Kidney (tissue), 13 donors: ENCODE measurements at regions not wholly inside any gene's neighbourhood (a gene's known extent, or its start where the extent isn't known, plus 50 kb on each side); places are given as distances from the start of the nearest gene placed in this dataset.

Source experiments
- DNase-seq, 5 donors: peaks; one replicate each; pipeline ENCODE4 v3.0.0-alpha.2; 2013 to 2020
- FAIRE-seq: peaks from 2 replicates; lab custom pipeline; 2012; peaks lifted over from hg19 to GRCh38; lab: Jason Lieb, UNC
- H3K27ac ChIP-seq, 2 donors: one replicate each; pipeline ENCODE4 v1.7.0; 2013; ENCODE audit warnings: low read depth in 2 of 2, low read length in 2 of 2, inconsistent platforms in 1 of 2
- H3K27me3 ChIP-seq: one replicate; pipeline ENCODE4 v1.7.1; 2013; ENCODE audit warnings: low read length, inconsistent platforms; ENCODE audit not compliant: control insufficient read depth, insufficient read depth
- H3K36me3 ChIP-seq, 3 donors: one replicate each; pipeline versions ENCODE4 v1.7.0 to v1.7.1; 2013; ENCODE audit warnings: low read length in 3 of 3, control low read depth in 1 of 3, inconsistent platforms in 1 of 3; ENCODE audit not compliant: insufficient read depth in 3 of 3, control insufficient read depth in 2 of 3
- H3K4me1 ChIP-seq, 3 donors: one replicate each; pipeline versions ENCODE4 v1.7.0 to v1.7.1; 2013; ENCODE audit warnings: low read length in 3 of 3, inconsistent platforms in 1 of 3, low read depth in 1 of 3; ENCODE audit not compliant: control insufficient read depth in 2 of 3, insufficient read depth in 2 of 3
- H3K4me3 ChIP-seq, 3 donors: one replicate each; pipeline versions ENCODE4 v1.7.0 to v1.8.1; 2013; ENCODE audit warnings: low read length in 3 of 3, control low read depth in 1 of 3, inconsistent platforms in 1 of 3
- H3K9ac ChIP-seq, 3 donors: one replicate each; pipeline versions ENCODE4 v1.7.0 to v1.7.1; 2013; ENCODE audit warnings: low read length in 3 of 3, control low read depth in 1 of 3, inconsistent platforms in 1 of 3
- H3K9me3 ChIP-seq, 3 donors: one replicate each; pipeline versions ENCODE4 v1.7.0 to v1.7.1; 2013; ENCODE audit warnings: low read length in 3 of 3, control low read depth in 1 of 3, inconsistent platforms in 1 of 3; ENCODE audit not compliant: control insufficient read depth in 2 of 3, insufficient read depth in 1 of 3
- intact Hi-C: fragments of 100-400 bp; cut with DNase I; formaldehyde crosslinking; loops from one replicate; pipeline ENCODE4 v1.11.1; 2022
- TF ChIP-seq, protein P1 (sequence below): IDR thresholded peaks from 3 replicates; pipeline ENCODE4 v1.5.1; 2012; ENCODE audit warnings: mild to moderate bottlenecking, moderate library complexity, borderline replicate concordance; ENCODE audit not compliant: insufficient read depth; ENCODE audit errors: extremely low read depth
- donor health status: control.
- donor health status: control.
- donor health status: control.
- donor health status: control.
- donor health status: control.
- donor health status: DM: yes; HTN: yes; CAD: no.
- donor health status: Normal renal cell carcinoma (clear cell type).

DNA sequence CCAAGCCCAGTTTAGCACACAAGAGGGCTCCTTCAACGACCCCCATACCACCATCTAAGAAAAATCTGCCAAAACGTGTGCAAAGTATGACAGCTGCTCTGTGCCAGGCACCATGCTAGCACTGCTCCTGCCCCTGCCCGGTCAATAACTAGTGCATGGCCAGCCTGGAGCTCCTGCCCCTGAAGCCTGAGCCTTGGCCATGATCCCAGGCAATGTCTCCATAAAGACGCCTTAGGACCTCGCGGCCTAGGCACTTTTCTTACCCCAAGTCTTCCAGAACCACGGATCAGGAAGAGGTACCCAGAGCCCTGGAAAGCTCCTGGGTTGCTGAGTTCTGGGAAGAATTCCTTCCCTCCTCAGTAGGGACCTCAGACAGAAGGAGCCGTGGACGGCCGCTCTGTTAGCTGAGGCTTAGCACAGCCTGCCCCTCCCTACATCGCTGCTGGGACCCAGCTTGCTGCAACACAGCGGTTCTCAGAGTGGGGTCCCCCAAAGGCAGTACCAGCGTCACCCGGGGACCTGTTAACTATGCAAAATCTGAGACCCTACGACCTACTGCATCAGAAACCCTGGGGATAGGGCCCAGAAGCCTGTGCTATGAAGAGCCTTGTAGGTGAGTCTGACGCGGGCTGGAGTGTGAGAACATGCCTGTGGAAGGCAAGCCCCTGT lies 117.8 kb upstream of the TWIST2 start:
- Histone ChIP-seq H3K4me3 (no peak overlapping the region), H3K9me3 (peaks cover 0 to 3% (median 0%) of the 10 kb centered on the region in 3 donors), H3K27ac (no peak overlapping the region), H3K4me1 (peaks cover 0 to 2% (median 0%) of the 10 kb centered on the region in 3 donors), H3K9ac (no peak overlapping the region), H3K36me3 (no peaks in the 10 kb centered on the region), H3K27me3 (no peaks in the 10 kb centered on the region)
- no peak for DNase-seq
- TF ChIP-seq, protein P1, sequence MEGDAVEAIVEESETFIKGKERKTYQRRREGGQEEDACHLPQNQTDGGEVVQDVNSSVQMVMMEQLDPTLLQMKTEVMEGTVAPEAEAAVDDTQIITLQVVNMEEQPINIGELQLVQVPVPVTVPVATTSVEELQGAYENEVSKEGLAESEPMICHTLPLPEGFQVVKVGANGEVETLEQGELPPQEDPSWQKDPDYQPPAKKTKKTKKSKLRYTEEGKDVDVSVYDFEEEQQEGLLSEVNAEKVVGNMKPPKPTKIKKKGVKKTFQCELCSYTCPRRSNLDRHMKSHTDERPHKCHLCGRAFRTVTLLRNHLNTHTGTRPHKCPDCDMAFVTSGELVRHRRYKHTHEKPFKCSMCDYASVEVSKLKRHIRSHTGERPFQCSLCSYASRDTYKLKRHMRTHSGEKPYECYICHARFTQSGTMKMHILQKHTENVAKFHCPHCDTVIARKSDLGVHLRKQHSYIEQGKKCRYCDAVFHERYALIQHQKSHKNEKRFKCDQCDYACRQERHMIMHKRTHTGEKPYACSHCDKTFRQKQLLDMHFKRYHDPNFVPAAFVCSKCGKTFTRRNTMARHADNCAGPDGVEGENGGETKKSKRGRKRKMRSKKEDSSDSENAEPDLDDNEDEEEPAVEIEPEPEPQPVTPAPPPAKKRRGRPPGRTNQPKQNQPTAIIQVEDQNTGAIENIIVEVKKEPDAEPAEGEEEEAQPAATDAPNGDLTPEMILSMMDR: no peak
- intact Hi-C loops: no loop called here
- FAIRE-seq: no peak

DNA sequence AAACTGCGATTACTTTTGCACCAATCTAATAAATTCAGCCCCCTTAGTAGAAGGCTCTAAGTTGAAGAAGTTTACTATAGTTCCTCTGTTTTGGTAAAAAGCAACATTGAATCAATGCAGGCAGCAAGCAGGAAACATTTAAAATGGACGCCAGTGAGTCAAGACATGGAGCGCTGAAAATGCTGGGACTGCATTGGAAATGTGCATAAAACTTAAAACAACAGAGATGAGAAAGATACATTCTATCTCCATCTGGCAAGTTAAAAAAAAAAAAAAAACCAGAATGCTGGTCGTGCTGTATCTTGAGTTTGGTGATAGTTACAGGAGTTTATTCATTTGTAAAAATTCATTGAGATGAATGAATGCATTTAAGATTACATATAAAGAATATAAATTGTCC lies 117.0 kb upstream of the TWIST2 start:
- no peak overlapping the region for H3K4me3 ChIP-seq
- peaks cover 0 to under 1% (median 0%) of the 10 kb centered on the region in 3 donors for H3K9me3 ChIP-seq
- H3K27ac ChIP-seq: no peak overlapping the region
- intact Hi-C loops: no loop called here
- TF ChIP-seq, protein P1: no peak
- no peaks in the 10 kb centered on the region for H3K36me3 ChIP-seq
- H3K4me1 ChIP-seq: peaks cover 0 to 2% (median 0%) of the 10 kb centered on the region in 3 donors
- no peak for DNase-seq
- H3K27me3 ChIP-seq: no peaks in the 10 kb centered on the region
- H3K9ac ChIP-seq: no peak overlapping the region
- FAIRE-seq: no peak

DNA sequence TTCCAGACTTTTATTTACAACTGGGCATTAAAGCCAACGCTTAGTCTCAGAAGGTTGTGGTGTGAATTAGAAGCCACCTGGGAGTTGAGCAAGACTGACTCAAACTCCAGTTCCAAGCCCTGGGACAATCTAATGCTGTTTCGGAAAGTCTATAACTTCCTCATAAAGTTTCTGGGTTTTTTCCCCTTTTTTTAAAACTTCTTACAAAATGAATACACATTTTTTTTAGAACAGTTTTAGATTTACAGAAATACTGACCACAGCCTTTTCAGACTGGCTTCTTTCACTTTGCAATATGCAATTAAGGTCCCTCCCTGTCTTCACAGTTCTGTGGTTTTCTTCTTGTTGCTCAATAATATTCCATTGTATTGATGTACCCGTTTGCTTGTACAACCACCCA lies 115.9 kb upstream of the TWIST2 start:
- intact Hi-C loops: no loop called here
- no peak overlapping the region for H3K4me3 ChIP-seq
- H3K9ac ChIP-seq: no peak overlapping the region
- peaks cover 0 to 2% (median 0%) of the 10 kb centered on the region in 3 donors for H3K4me1 ChIP-seq
- TF ChIP-seq, protein P1: no peak
- no peaks in the 10 kb centered on the region for H3K36me3 ChIP-seq
- H3K27ac ChIP-seq: no peak overlapping the region
- H3K27me3 ChIP-seq: no peaks in the 10 kb centered on the region
- FAIRE-seq (no peak), DNase-seq (no peak)
- no peaks in the 10 kb centered on the region for H3K9me3 ChIP-seq

DNA sequence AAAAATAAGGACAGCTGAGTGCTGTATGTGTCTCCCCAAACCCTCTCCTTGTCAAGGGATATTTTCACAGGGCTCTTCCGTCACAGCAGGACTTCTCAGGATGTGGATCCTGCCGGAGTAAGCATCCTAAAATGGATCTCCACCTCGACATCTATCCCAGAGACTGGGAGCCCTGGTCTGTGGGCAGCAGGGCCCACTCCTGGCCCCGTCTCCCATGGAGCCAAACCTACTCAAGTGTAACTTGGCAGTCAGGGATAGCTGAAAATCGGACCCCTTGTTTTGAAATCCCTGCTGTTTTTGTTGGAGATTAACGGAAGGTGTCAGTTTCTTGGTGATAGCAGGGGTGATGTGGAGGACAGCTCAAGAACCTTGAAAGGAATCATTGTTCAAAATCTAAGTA lies 109.0 kb upstream of the TWIST2 start:
- Histone ChIP-seq H3K27ac (no peak overlapping the region), H3K36me3 (no peaks in the 10 kb centered on the region), H3K27me3 (no peaks in the 10 kb centered on the region), H3K4me3 (no peak overlapping the region), H3K4me1 (no peaks in the 10 kb centered on the region), H3K9me3 (peaks cover 0 to 6% (median 2%) of the 10 kb centered on the region in 3 donors), H3K9ac (no peak overlapping the region)
- DNase-seq: no peak
- no peak for FAIRE-seq
- TF ChIP-seq, protein P1: no peak
- intact Hi-C loops: no loop called here
